ENCODE measurements at regions not wholly inside any gene's neighbourhood (a gene's known extent, or its start where the extent isn't known, plus 50 kb on each side); places are given as distances from the start of the nearest gene placed in this dataset.

GRCh38 chr5:105330185-105330584, 1767.6 kb upstream of the NUDT12 start:
- Histone ChIP-seq H3K4me3 (no peak overlapping the region), H3K36me3 (no peaks in the 10 kb centered on the region), H3K27ac (no peak overlapping the region), H3K27me3 (no peaks in the 10 kb centered on the region), H3K9me3 (peaks cover 0 to 27% (median 0%) of the 10 kb centered on the region in 11 donors), H3K4me1 (no peaks in the 10 kb centered on the region)
- DNase-seq (no peak), ATAC-seq (no peak)
- TF ChIP-seq CTCF (IDR thresholded peaks at IDR 0.05), result no peak
- intact Hi-C loops (cut with DNase I), result no loop called here
- 89 to 90% methylated on average over 1 of the region's 1 CpG for WGBS, 2 donors

GRCh38 chr5:105304859-105305258, 1742.3 kb upstream of the NUDT12 start:
- peaks cover 0 to 9% (median 0%) of the 10 kb centered on the region in 11 donors for H3K9me3 ChIP-seq
- H3K4me3 ChIP-seq, result no peak overlapping the region
- intact Hi-C loops (cut with DNase I), result no loop called here
- H3K4me1 ChIP-seq, result no peaks in the 10 kb centered on the region
- no peak overlapping the region for H3K27ac ChIP-seq
- no peaks in the 10 kb centered on the region for H3K36me3 ChIP-seq
- no peaks in the 10 kb centered on the region for H3K27me3 ChIP-seq
- DNase-seq (no peak), ATAC-seq (no peak)
- no peak for TF ChIP-seq CTCF (IDR thresholded peaks at IDR 0.05)
- WGBS, 2 donors, result 92 to 95% methylated on average over 1 of the region's 1 CpG

- Histone ChIP-seq H3K4me3 (no peak overlapping the region), H3K27ac (no peak overlapping the region), H3K4me1 (no peaks in the 10 kb centered on the region), H3K27me3 (no peaks in the 10 kb centered on the region), H3K9me3 (peaks cover 0 to 5% (median 0%) of the 10 kb centered on the region in 11 donors), H3K36me3 (no peaks in the 10 kb centered on the region)
- intact Hi-C loops (cut with DNase I), result no loop called here
- TF ChIP-seq CTCF (IDR thresholded peaks at IDR 0.05), result no peak
- ATAC-seq (no peak), DNase-seq (no peak)
Observed at GRCh38 chr5:105288946-105289345, 1726.4 kb upstream of the NUDT12 start.

- no peak for DNase-seq
- H3K4me1 ChIP-seq, result no peaks in the 10 kb centered on the region
- no peaks in the 10 kb centered on the region for H3K36me3 ChIP-seq
- no peak for ATAC-seq
- TF ChIP-seq CTCF (IDR thresholded peaks at IDR 0.05), result no peak
- intact Hi-C loops (cut with DNase I), result no loop called here
- H3K9me3 ChIP-seq, result peaks cover 0 to 7% (median 0%) of the 10 kb centered on the region in 11 donors
- no peaks in the 10 kb centered on the region for H3K27me3 ChIP-seq
- no peak overlapping the region for H3K27ac ChIP-seq
- no peak overlapping the region for H3K4me3 ChIP-seq
Observed at GRCh38 chr5:105283134-105283533, 1720.5 kb upstream of the NUDT12 start.

- ATAC-seq, result no peak
- intact Hi-C loops (cut with DNase I), result no loop called here
Observed at GRCh38 chr5:105274079-105274478, 1711.5 kb upstream of the NUDT12 start.

More at GRCh38 chr5:105274079-105274478, 1711.5 kb upstream of the NUDT12 start:
- Histone ChIP-seq H3K36me3 (no peaks in the 10 kb centered on the region), H3K4me1 (no peaks in the 10 kb centered on the region), H3K27me3 (no peaks in the 10 kb centered on the region), H3K9me3 (no peaks in the 10 kb centered on the region), H3K27ac (no peak overlapping the region), H3K4me3 (no peak overlapping the region)
- no peak for DNase-seq
- 50 to 57% methylated on average over 1 of the region's 1 CpG for WGBS, 2 donors
- TF ChIP-seq CTCF (IDR thresholded peaks at IDR 0.05), result no peak
